Gastrocnemius medialis (tissue), 4 donors: ENCODE measurements at regions not wholly inside any gene's neighbourhood (a gene's known extent, or its start where the extent isn't known, plus 50 kb on each side); places are given as distances from the start of the nearest gene placed in this dataset.

Experiments
- POLR2A ChIP-seq, 2 donors: fragments of 450-650 bp; IDR thresholded peaks; one replicate each; pipeline ENCODE4 v1.6.1; 2017; ENCODE audit warnings: antibody characterized with exemption in 2 of 2, mild to moderate bottlenecking in 2 of 2, moderate library complexity in 2 of 2
- TF ChIP-seq, protein P1 (sequence below), 5 experiments: fragments of 450-650 bp in 3 of 5; fragments of 200-600 bp in 2 of 5; sonication (generic) in 2 of 5; IDR thresholded peaks in 4 of 5; conservative IDR thresholded peaks in 1 of 5; 1 replicate in 4 of 5; 2 replicates in 1 of 5; pipeline ENCODE4 v1.5.1; 2016 to 2019; ENCODE audit warnings: antibody characterized with exemption in 5 of 5, mild to moderate bottlenecking in 3 of 5, moderate library complexity in 3 of 5

- TF ChIP-seq POLR2A (IDR thresholded peaks at IDR 0.05) = no peak
- TF ChIP-seq, protein P1, sequence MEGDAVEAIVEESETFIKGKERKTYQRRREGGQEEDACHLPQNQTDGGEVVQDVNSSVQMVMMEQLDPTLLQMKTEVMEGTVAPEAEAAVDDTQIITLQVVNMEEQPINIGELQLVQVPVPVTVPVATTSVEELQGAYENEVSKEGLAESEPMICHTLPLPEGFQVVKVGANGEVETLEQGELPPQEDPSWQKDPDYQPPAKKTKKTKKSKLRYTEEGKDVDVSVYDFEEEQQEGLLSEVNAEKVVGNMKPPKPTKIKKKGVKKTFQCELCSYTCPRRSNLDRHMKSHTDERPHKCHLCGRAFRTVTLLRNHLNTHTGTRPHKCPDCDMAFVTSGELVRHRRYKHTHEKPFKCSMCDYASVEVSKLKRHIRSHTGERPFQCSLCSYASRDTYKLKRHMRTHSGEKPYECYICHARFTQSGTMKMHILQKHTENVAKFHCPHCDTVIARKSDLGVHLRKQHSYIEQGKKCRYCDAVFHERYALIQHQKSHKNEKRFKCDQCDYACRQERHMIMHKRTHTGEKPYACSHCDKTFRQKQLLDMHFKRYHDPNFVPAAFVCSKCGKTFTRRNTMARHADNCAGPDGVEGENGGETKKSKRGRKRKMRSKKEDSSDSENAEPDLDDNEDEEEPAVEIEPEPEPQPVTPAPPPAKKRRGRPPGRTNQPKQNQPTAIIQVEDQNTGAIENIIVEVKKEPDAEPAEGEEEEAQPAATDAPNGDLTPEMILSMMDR (IDR thresholded peaks at IDR 0.05 in 4 of 5, conservative IDR thresholded peaks at IDR 0.05 in 1 of 5) = no peak
Observed at GRCh38 chr2:12063210-12063609, 316.8 kb downstream of the LPIN1 start.
